Hematopoietic multipotent progenitor cell treated with erythropoietin and hydrocortisone succinate and interleukin-3 and kit ligand, for 6 days (in vitro differentiated cells): ENCODE measurements at regions not wholly inside any gene's neighbourhood (a gene's known extent, or its start where the extent isn't known, plus 50 kb on each side); places are given as distances from the start of the nearest gene placed in this dataset.
A peak's percentile ranks its signal among the peaks of the same experiment; 100 is the strongest.

ENCODE experiments used
- DNase-seq: peaks from one replicate; pipeline ENCODE4 v3.0.0-alpha.2; 2015

- DNase-seq, result no peak
Measured at GRCh38 chr20:24097506-24098245, 109.1 kb upstream of the GGTLC1 start.

- DNase-seq, result no peak
Measured at GRCh38 chr20:24096864-24097450, 108.4 kb upstream of the GGTLC1 start.

GRCh38 chr20:24096264-24096663 lies 107.7 kb upstream of the GGTLC1 start:
- no peak for DNase-seq

GRCh38 chr20:24095756-24096155 lies 107.2 kb upstream of the GGTLC1 start:
- DNase-seq, result no peak

GRCh38 chr20:24095303-24095702 lies 106.7 kb upstream of the GGTLC1 start:
- DNase-seq, result no peak

- no peak for DNase-seq
Measured at GRCh38 chr20:24089576-24089975, 101.0 kb upstream of the GGTLC1 start.

- DNase-seq, result no peak
Measured at GRCh38 chr20:24086121-24086520, 97.5 kb upstream of the GGTLC1 start.

GRCh38 chr20:24084281-24084680 lies 95.7 kb upstream of the GGTLC1 start:
- DNase-seq, result no peak

GRCh38 chr20:24081077-24081476 lies 92.5 kb upstream of the GGTLC1 start:
- no peak for DNase-seq

GRCh38 chr20:24079661-24080412 lies 91.3 kb upstream of the GGTLC1 start:
- no peak for DNase-seq

GRCh38 chr20:24077145-24077544 lies 88.6 kb upstream of the GGTLC1 start:
- DNase-seq, result no peak

- no peak for DNase-seq
Measured at GRCh38 chr20:24070679-24071078, 82.1 kb upstream of the GGTLC1 start.

GRCh38 chr20:24066076-24066700 lies 77.6 kb upstream of the GGTLC1 start:
- DNase-seq, result peak; percentile 48

GRCh38 chr20:24064915-24065314 lies 76.3 kb upstream of the GGTLC1 start:
- no peak for DNase-seq

- no peak for DNase-seq
Measured at GRCh38 chr20:24064092-24064491, 75.5 kb upstream of the GGTLC1 start.

GRCh38 chr20:24063100-24063499 lies 74.5 kb upstream of the GGTLC1 start:
- DNase-seq, result no peak

- DNase-seq, result no peak
Measured at GRCh38 chr20:24060851-24061590, 72.4 kb upstream of the GGTLC1 start.

GRCh38 chr20:24059174-24059573 lies 70.6 kb upstream of the GGTLC1 start:
- no peak for DNase-seq

- no peak for DNase-seq
Measured at GRCh38 chr20:24056491-24056890, 67.9 kb upstream of the GGTLC1 start.

- DNase-seq, result no peak
Measured at GRCh38 chr20:24052599-24053275, 64.2 kb upstream of the GGTLC1 start.

GRCh38 chr20:24051160-24051559 lies 62.6 kb upstream of the GGTLC1 start:
- no peak for DNase-seq

- no peak for DNase-seq
Measured at GRCh38 chr20:24050119-24050518, 61.5 kb upstream of the GGTLC1 start.
